NCI-H526 (cell line): ENCODE measurements at regions not wholly inside any gene's neighbourhood (a gene's known extent, or its start where the extent isn't known, plus 50 kb on each side); places are given as distances from the start of the nearest gene placed in this dataset.

Experiments
- DNase-seq, 2 experiments: peaks; one replicate each; lab custom pipeline; 2025; lab: John Stamatoyannopoulos, UW

- DNase-seq, result no peak
Observed at GRCh38 chr12:85681333-85681732, 154.9 kb downstream of the RASSF9 start.

DNA sequence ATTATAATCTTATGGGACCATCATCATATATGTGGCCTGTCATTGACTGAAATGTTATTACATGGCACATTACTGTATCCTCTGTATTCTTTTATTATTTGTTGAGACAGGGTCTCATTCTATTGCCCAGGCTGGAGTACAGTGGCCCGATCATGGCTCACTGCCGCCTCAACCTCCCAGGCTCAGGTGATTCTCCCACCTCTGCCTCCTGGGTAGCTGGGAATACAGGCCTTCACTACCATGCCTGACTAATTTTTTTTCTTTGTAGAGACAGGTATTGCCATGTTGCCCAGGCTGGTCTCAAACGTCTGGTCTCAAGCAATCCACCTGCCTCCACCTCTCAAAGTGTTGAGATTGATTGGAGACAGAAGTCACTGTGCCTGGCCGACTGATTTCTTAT lies 153.2 kb downstream of the RASSF9 start:
- no peak for DNase-seq

GRCh38 chr12:85688837-85689236 lies 147.4 kb downstream of the RASSF9 start:
- no peak for DNase-seq

GRCh38 chr12:85690146-85690545 lies 146.1 kb downstream of the RASSF9 start:
- DNase-seq, result no peak

GRCh38 chr12:85693093-85693665 lies 143.0 kb downstream of the RASSF9 start:
- DNase-seq, result no peak

DNA sequence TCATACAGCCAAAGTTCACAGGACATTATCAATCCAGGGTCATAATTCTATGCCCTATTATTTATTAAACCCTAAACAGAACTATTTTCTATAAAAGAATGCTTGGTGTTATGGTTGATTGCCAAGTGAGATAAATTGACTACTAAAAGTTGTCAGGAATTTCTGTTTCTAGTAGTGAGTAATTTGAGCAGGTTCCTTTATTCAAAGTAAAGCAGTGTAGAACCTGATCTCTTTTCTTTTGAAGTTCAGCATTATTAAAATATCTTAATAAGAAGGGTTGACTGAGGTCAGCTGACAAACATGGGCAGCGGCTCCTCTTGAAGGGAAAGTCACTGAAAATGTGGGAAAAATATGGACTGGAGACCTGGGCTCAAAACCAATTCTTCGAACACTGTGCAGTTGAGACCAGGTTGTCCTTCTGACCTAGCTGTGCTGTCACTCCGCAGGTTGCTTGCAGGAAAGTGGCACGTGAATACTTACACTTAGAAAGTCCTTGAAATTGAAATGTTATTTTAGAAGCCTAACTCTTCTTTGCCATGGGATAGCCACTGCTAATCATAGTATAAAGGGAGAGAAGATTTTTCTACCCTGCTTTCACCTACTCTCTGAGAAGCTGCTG lies 141.0 kb downstream of the RASSF9 start:
- DNase-seq, result no peak

GRCh38 chr12:85697003-85697402 lies 139.2 kb downstream of the RASSF9 start:
- DNase-seq, result peak in 1 of 2 experiments; percentile 27

DNA sequence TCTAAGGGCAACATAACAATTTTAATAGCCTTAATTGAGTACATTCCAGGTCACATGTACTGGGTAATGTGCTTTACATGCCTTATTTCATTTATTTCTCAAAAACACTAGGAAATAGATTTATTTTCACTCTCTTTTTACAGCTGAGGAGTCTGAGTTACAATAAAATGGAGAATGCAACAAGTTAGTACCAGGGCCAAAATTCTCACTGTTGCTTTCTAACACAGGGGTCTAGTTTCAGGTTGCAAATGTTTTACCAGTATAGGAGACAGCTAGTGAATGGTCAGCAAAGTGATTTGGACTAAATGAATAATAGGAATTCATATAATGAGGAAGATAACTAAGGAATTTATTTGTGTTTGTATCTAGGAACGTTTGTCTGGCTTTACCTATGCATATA lies 137.3 kb downstream of the RASSF9 start:
- no peak for DNase-seq

- no peak for DNase-seq
Observed at GRCh38 chr12:85708775-85709174, 127.4 kb downstream of the RASSF9 start.

- no peak for DNase-seq
Observed at GRCh38 chr12:85711735-85712390, 124.3 kb downstream of the RASSF9 start.

- DNase-seq, result no peak
Observed at GRCh38 chr12:85713373-85713772, 122.8 kb downstream of the RASSF9 start.

DNA sequence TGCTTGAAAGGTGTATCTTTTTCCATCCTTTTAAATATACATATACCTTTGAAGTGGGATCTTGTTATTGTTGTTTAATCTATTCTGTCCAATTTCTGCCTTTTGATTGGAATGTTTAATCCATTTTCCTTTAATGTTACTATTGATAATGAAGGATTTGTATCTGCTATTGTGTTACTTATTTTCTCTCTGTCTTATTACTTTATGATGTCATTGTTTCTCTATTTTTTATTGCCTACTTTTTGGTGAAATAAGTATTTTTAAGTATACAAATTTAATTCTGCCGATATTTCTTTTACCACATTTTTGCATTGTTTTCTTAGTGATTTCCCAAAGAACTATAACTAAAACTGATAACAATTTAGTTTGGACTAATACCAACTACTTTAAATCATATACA lies 121.8 kb downstream of the RASSF9 start:
- DNase-seq, result no peak

DNA sequence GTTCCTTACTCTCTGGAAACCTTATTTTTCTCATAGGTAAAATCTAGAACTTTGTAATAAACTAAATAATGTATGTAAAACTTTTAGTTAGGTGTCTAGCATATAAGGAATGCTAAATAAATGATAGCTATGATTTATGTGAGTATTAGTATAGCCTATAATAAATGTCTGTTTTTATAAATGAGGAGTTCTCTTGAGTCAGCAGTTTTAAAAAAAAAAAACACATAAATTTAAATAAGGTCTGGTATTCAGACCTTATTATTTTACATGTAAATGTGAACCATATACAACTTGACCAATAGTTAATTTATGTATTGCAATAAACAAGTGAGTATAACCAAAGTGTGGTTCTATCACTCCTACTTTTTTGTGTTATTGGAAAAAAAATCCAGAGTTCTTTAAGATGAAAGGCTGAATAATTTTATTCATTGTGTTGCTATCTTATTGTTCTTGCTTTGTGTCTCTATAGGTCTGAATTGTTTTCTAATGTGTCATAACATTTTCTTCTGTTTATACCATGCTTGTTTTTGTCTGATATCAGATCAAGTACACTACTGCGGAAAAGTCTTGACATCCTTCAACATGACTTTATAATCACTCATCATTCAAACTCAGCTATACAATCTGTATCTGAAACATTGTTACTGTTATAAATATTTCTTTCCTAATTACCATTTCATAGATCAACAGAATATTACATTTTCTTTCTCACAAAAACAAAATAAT lies 115.7 kb downstream of the RASSF9 start:
- no peak for DNase-seq

DNA sequence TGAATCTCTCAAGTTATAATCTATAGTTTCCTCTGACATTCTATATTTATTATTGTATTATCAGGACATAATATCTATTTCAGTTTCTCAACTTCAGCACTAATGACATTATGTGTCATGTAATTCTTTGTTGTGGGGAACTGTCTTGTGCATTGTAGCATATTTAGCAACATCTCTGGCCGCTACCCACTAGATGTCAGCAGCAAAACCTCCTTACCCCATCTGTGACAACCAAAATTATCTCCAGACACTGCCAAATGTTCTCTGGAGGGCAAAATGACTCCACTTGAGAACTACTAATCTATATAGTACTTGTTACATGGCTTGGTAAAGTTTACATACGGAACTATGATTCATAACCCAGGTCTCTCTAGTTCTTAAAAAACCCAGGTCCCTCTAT lies 110.2 kb downstream of the RASSF9 start:
- DNase-seq, result no peak

GRCh38 chr12:85733221-85733840 lies 102.9 kb downstream of the RASSF9 start:
- DNase-seq, result no peak

- DNase-seq, result no peak
Observed at GRCh38 chr12:85733984-85734383, 102.2 kb downstream of the RASSF9 start.

- DNase-seq, result no peak
Observed at GRCh38 chr12:85740186-85740585, 96.0 kb downstream of the RASSF9 start.

DNA sequence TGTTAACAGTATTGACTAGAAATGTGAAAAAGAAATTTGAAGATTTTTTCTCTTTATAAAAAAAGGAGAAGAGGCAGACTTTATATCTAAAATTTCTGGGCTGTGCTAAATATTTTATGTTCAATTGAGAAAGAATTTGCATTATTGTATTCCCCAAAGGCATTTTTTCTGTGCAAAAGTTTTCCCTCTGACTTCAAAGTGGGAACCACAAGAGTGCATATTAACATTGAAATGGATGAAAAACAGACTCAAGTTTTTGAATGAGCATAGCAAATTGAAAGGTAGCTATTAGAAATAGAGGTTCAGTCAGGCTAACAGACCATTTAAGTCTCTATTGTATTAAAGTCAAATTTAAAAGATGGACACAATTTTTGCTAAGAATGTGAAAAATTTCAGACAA lies 95.2 kb downstream of the RASSF9 start:
- DNase-seq, result no peak

DNA sequence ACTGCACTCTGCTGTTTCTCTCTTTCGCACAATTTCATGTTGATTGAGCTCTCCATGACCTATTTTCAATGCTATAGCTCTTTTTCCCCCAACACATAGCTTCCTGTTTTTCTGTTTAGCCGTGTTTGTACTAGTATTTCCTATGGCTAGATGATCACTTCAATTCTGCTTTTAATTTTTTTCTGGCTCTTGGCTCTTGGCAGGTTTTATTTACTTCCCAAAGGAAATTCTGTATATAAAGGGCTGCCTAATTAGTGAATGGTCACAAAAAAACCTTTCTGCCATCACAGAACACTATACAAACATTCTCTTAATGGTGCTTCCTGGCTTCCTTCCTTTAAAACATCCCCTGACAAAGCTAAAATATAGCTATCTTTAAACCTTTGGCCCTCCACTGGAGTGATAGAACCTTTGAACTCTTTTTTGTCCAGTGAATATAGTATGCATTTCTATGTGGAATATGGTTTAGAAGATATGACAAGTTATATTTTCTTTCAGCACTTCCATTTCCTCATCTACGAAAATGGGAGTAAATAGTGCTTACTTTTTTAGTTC lies 88.2 kb downstream of the RASSF9 start:
- DNase-seq, result no peak
